ENCODE measurements at regions not wholly inside any gene's neighbourhood (a gene's known extent, or its start where the extent isn't known, plus 50 kb on each side); places are given as distances from the start of the nearest gene placed in this dataset.

DNA sequence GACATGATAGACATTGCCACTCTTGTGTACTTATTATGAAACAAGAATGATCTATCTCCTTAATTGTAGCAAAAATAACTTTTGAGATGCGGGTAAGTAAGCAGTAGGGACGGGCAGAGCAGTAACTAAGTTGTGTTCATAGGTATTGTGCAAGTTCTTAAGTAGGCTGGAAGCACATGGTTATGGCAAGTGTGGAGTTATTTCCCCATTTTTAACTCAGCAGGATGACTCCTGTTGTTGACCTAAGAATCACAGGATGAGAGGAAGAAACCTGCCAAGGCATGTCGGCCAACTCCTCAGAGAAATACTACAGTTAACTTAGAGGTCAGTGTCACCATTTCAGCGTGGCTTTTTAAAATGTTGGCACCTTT lies 51.1 kb upstream of the FN1 start:
- ChIA-PET SMC1A (ENCODE audit: uncharacterized antibody, unreplicated experiment) (interaction anchor here (1.0 kb wide), 1 partner anchor 21 kb away, joined by 3 read pairs; no protein-coding TSS in a partner anchor), POLR2A (no interaction called here), RAD21 (ENCODE audit: unreplicated experiment) (no interaction called here), CTCF (no interaction called here)
- FAIRE-seq: no peak
- Histone ChIP-seq H3K27me3 (replicated peaks in 1 of 2; ENCODE audit: control insufficient read depth in 2 of 2, insufficient read depth in 2 of 2, low read length in 1 of 2) (no peaks in the 10 kb centered on the region; a peak in 1 of 4 replicates), H4K20me1 (ENCODE audit: control insufficient read depth, insufficient read depth) (no peaks in the 10 kb centered on the region), H3K4me3 (no peak overlapping the region), H3K4me1 (ENCODE audit: control insufficient read depth, insufficient read depth, low read length) (no peaks in the 10 kb centered on the region), H2AFZ (ENCODE audit: control insufficient read depth, low read depth, low read length) (no peak overlapping the region), H3K9ac (ENCODE audit: control insufficient read depth, insufficient read depth, low read length) (no peak overlapping the region), H3K4me2 (ENCODE audit: control insufficient read depth, insufficient read depth) (no peak overlapping the region), H3K79me2 (ENCODE audit: control insufficient read depth, insufficient read depth, low read length) (no peaks in the 10 kb centered on the region), H3K27ac (ENCODE audit: control insufficient read depth, insufficient read depth) (no peak overlapping the region), H3K36me3 (ENCODE audit: control insufficient read depth in 2 of 2, insufficient read depth in 2 of 2, low read length in 1 of 2) (no peaks in the 10 kb centered on the region), H3K9me3 (replicated peaks; ENCODE audit: control insufficient read depth, insufficient read depth, low read length) (no peaks in the 10 kb centered on the region)
- no peak for ATAC-seq
- TF ChIP-seq, protein P1, sequence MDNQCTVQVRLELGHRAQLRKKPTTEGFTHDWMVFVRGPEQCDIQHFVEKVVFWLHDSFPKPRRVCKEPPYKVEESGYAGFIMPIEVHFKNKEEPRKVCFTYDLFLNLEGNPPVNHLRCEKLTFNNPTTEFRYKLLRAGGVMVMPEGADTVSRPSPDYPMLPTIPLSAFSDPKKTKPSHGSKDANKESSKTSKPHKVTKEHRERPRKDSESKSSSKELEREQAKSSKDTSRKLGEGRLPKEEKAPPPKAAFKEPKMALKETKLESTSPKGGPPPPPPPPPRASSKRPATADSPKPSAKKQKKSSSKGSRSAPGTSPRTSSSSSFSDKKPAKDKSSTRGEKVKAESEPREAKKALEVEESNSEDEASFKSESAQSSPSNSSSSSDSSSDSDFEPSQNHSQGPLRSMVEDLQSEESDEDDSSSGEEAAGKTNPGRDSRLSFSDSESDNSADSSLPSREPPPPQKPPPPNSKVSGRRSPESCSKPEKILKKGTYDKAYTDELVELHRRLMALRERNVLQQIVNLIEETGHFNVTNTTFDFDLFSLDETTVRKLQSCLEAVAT (IDR thresholded peaks at IDR 0.05): no peak
- TF ChIP-seq BCL11A (IDR thresholded peaks at IDR 0.05; ENCODE audit: low read depth, low read length): no peak
- TF ChIP-seq SREBF1 (IDR thresholded peaks at IDR 0.05; ENCODE audit: low read length): no peak
- no peak for TF ChIP-seq SMARCA5 (IDR thresholded peaks at IDR 0.05)
- TF ChIP-seq ZNF384 (IDR thresholded peaks at IDR 0.05; ENCODE audit: borderline replicate concordance, low read depth, low read length): no peak
- no peak for TF ChIP-seq NR2F1 (conservative IDR thresholded peaks at IDR 0.05)
- TF ChIP-seq SUZ12 (IDR thresholded peaks at IDR 0.05; ENCODE audit: unreplicated experiment): no peak
- TF ChIP-seq PAX5 (IDR thresholded peaks at IDR 0.05; ENCODE audit: borderline replicate concordance, low read depth, low read length): no peak
- TF ChIP-seq, protein P2, sequence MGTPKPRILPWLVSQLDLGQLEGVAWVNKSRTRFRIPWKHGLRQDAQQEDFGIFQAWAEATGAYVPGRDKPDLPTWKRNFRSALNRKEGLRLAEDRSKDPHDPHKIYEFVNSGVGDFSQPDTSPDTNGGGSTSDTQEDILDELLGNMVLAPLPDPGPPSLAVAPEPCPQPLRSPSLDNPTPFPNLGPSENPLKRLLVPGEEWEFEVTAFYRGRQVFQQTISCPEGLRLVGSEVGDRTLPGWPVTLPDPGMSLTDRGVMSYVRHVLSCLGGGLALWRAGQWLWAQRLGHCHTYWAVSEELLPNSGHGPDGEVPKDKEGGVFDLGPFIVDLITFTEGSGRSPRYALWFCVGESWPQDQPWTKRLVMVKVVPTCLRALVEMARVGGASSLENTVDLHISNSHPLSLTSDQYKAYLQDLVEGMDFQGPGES (IDR thresholded peaks at IDR 0.05): no peak
- no peak for TF ChIP-seq POLR2AphosphoS2 (IDR thresholded peaks at IDR 0.05; ENCODE audit: low read depth, low read length)
- TF ChIP-seq EP300 (IDR thresholded peaks at IDR 0.05; ENCODE audit: borderline replicate concordance in 1 of 2, control insufficient read depth in 1 of 2, low read depth in 2 of 2, low read length in 2 of 2): no peak
- TF ChIP-seq WRNIP1 (IDR thresholded peaks at IDR 0.05; ENCODE audit: borderline replicate concordance, low read depth, low read length): no peak
- TF ChIP-seq, protein P3, sequence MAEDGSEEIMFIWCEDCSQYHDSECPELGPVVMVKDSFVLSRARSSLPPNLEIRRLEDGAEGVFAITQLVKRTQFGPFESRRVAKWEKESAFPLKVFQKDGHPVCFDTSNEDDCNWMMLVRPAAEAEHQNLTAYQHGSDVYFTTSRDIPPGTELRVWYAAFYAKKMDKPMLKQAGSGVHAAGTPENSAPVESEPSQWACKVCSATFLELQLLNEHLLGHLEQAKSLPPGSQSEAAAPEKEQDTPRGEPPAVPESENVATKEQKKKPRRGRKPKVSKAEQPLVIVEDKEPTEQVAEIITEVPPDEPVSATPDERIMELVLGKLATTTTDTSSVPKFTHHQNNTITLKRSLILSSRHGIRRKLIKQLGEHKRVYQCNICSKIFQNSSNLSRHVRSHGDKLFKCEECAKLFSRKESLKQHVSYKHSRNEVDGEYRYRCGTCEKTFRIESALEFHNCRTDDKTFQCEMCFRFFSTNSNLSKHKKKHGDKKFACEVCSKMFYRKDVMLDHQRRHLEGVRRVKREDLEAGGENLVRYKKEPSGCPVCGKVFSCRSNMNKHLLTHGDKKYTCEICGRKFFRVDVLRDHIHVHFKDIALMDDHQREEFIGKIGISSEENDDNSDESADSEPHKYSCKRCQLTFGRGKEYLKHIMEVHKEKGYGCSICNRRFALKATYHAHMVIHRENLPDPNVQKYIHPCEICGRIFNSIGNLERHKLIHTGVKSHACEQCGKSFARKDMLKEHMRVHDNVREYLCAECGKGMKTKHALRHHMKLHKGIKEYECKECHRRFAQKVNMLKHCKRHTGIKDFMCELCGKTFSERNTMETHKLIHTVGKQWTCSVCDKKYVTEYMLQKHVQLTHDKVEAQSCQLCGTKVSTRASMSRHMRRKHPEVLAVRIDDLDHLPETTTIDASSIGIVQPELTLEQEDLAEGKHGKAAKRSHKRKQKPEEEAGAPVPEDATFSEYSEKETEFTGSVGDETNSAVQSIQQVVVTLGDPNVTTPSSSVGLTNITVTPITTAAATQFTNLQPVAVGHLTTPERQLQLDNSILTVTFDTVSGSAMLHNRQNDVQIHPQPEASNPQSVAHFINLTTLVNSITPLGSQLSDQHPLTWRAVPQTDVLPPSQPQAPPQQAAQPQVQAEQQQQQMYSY (CRISPR knock-in tag; IDR thresholded peaks at IDR 0.05): no peak
- TF ChIP-seq ZZZ3 (IDR thresholded peaks at IDR 0.05; ENCODE audit: control insufficient read depth, insufficient read length, low read depth): no peak
- TF ChIP-seq SUPT20H (IDR thresholded peaks at IDR 0.05; ENCODE audit: borderline replicate concordance, control insufficient read depth, low read depth, low read length): no peak
- no peak for TF ChIP-seq MEF2B (IDR thresholded peaks at IDR 0.05; ENCODE audit: partially characterized antibody, poor library complexity, severe bottlenecking)
- TF ChIP-seq, protein P4, sequence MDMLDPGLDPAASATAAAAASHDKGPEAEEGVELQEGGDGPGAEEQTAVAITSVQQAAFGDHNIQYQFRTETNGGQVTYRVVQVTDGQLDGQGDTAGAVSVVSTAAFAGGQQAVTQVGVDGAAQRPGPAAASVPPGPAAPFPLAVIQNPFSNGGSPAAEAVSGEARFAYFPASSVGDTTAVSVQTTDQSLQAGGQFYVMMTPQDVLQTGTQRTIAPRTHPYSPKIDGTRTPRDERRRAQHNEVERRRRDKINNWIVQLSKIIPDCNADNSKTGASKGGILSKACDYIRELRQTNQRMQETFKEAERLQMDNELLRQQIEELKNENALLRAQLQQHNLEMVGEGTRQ (IDR thresholded peaks at IDR 0.05; ENCODE audit: borderline replicate concordance, low read depth, low read length): no peak
- TF ChIP-seq SMAD1 (IDR thresholded peaks at IDR 0.05; ENCODE audit: low read depth, partially characterized antibody): no peak
- TF ChIP-seq HDAC2 (IDR thresholded peaks at IDR 0.05): no peak
- no TSS peak for BruUV-seq (replicated peaks)
- in situ Hi-C loops (cut with MboI): no loop called here
- 3% methylated on average over 4 of the region's 4 CpGs for WGBS (ENCODE audit: insufficient coverage, insufficient replicate concordance, low lambda C conversion rate, missing lambda C conversion rate)
- no peak for DNase-seq (ENCODE audit: low read depth, low spot score)
- intact Hi-C loops (cut with micrococcal nuclease; ENCODE audit: unreplicated experiment): no loop called here
